NCI-H446 (cell line): ENCODE measurements at regions not wholly inside any gene's neighbourhood (a gene's known extent, or its start where the extent isn't known, plus 50 kb on each side); places are given as distances from the start of the nearest gene placed in this dataset.

Experiments used
- DNase-seq, 2 experiments: peaks; one replicate each; lab custom pipeline; 2025; lab: John Stamatoyannopoulos, UW

- no peak for DNase-seq
These were observed 105.4 kb upstream of the ESR1 start for GRCh38 chr6:151701911-151702562.

- no peak for DNase-seq
These were observed 104.4 kb upstream of the ESR1 start for GRCh38 chr6:151702851-151703658.

- no peak for DNase-seq
These were observed 103.1 kb upstream of the ESR1 start for GRCh38 chr6:151704383-151704782.

GRCh38 chr6:151705993-151706733 is 101.3 kb upstream of the ESR1 start:
- no peak for DNase-seq

GRCh38 chr6:151709329-151709728 is 98.2 kb upstream of the ESR1 start:
- no peak for DNase-seq

- no peak for DNase-seq
These were observed 91.0 kb upstream of the ESR1 start for GRCh38 chr6:151716526-151716932.

GRCh38 chr6:151719070-151719469 is 88.4 kb upstream of the ESR1 start:
- no peak for DNase-seq

- no peak for DNase-seq
These were observed 86.3 kb upstream of the ESR1 start for GRCh38 chr6:151721146-151721545.

GRCh38 chr6:151721671-151722070 is 85.8 kb upstream of the ESR1 start:
- no peak for DNase-seq

- DNase-seq, result no peak
These were observed 85.1 kb upstream of the ESR1 start for GRCh38 chr6:151722342-151722741.

GRCh38 chr6:151723152-151723551 is 84.3 kb upstream of the ESR1 start:
- DNase-seq, result no peak

GRCh38 chr6:151729829-151730495 is 77.5 kb upstream of the ESR1 start:
- DNase-seq, result no peak

- no peak for DNase-seq
These were observed 77.0 kb upstream of the ESR1 start for GRCh38 chr6:151730496-151730870.

- no peak for DNase-seq
These were observed 76.2 kb upstream of the ESR1 start for GRCh38 chr6:151731313-151731712.

GRCh38 chr6:151733680-151734320 is 73.7 kb upstream of the ESR1 start:
- no peak for DNase-seq

GRCh38 chr6:151738267-151738666 is 69.2 kb upstream of the ESR1 start:
- DNase-seq, result no peak

- DNase-seq, result no peak
These were observed 68.5 kb upstream of the ESR1 start for GRCh38 chr6:151738960-151739359.

- DNase-seq, result no peak
These were observed 66.7 kb upstream of the ESR1 start for GRCh38 chr6:151740820-151741219.

- no peak for DNase-seq
These were observed 59.6 kb upstream of the ESR1 start for GRCh38 chr6:151747896-151748295.

GRCh38 chr6:151749341-151749740 is 58.1 kb upstream of the ESR1 start:
- no peak for DNase-seq

GRCh38 chr6:151753581-151753980 is 53.9 kb upstream of the ESR1 start:
- DNase-seq, result no peak

- DNase-seq, result no peak
These were observed 50.0 kb upstream of the ESR1 start for GRCh38 chr6:151757506-151757955.
